CD14-positive monocyte (primary cell): ENCODE measurements at regions not wholly inside any gene's neighbourhood (a gene's known extent, or its start where the extent isn't known, plus 50 kb on each side); places are given as distances from the start of the nearest gene placed in this dataset.
"Not testable (repeated sequence)": the region's sequence is repeated elsewhere in the genome, so short reads cannot be mapped to it uniquely, and the experiment has no call there.

Experiments
- DNase-seq, 3 donors: peaks; one replicate each; pipeline ENCODE4 v3.0.0-alpha.2; 2011 to 2022
- H2AFZ ChIP-seq: 2 replicates; pipeline ENCODE4 v1.6.0; 2012; ENCODE audit warnings: mild to moderate bottlenecking, low read depth, low read length, inconsistent platforms; ENCODE audit not compliant: insufficient read depth, poor library complexity, severe bottlenecking
- H3K27ac ChIP-seq, 2 donors: 1 replicate in 1 of 2; 2 replicates in 1 of 2; pipeline ENCODE4 v1.5.1; 2012 to 2013; ENCODE audit warnings: low read length in 2 of 2, control low read depth in 1 of 2, inconsistent platforms in 1 of 2, low read depth in 1 of 2, mild to moderate bottlenecking in 1 of 2
- H3K27me3 ChIP-seq, 2 donors: one replicate each; pipeline versions ENCODE4 v1.6.0 to v1.6.1; 2011 to 2013; ENCODE audit warnings: low read length in 2 of 2; ENCODE audit not compliant: control insufficient read depth in 2 of 2, insufficient read depth in 2 of 2
- H3K36me3 ChIP-seq, 2 donors: replicated peaks in 1 of 2; 1 replicate in 1 of 2; 2 replicates in 1 of 2; pipeline versions ENCODE4 v1.5.1 to v1.6.1; 2012 to 2013; ENCODE audit warnings: low read length in 2 of 2, control low read depth in 1 of 2, inconsistent platforms in 1 of 2, mild to moderate bottlenecking in 1 of 2; ENCODE audit not compliant: insufficient read depth in 2 of 2, control insufficient read depth in 1 of 2
- H3K4me1 ChIP-seq, 2 donors: 1 replicate in 1 of 2; 2 replicates in 1 of 2; pipeline versions ENCODE4 v1.5.1 to v1.6.1; 2012 to 2013; ENCODE audit warnings: low read length in 2 of 2, control low read depth in 1 of 2, inconsistent platforms in 1 of 2, mild to moderate bottlenecking in 1 of 2, moderate library complexity in 1 of 2; ENCODE audit not compliant: insufficient read depth in 2 of 2, control insufficient read depth in 1 of 2
- H3K4me2 ChIP-seq: replicated peaks from 2 replicates; pipeline ENCODE3; 2012; ENCODE audit warnings: low read length, moderate library complexity, mild to moderate bottlenecking; ENCODE audit not compliant: poor library complexity, severe bottlenecking; ENCODE audit errors: extremely low read depth
- H3K4me3 ChIP-seq, 3 experiments: fragments of 200-600 bp in 1 of 3; sonication (generic) in 1 of 3; replicated peaks in 1 of 3; 1 replicate in 2 of 3; 2 replicates in 1 of 3; pipeline ENCODE4 v1.5.1; 2011 to 2013; ENCODE audit warnings: low read length in 3 of 3, mild to moderate bottlenecking in 3 of 3, control low read depth in 2 of 3, low read depth in 2 of 3, inconsistent platforms in 1 of 3, moderate library complexity in 1 of 3
- H3K79me2 ChIP-seq: 2 replicates; pipeline ENCODE4 v1.6.0; 2012; ENCODE audit warnings: mild to moderate bottlenecking, control low read depth, inconsistent platforms, low read length, moderate library complexity; ENCODE audit not compliant: insufficient read depth
- H3K9ac ChIP-seq: 2 replicates; pipeline ENCODE4 v1.6.0; 2017; ENCODE audit warnings: low read length, mild to moderate bottlenecking; ENCODE audit not compliant: insufficient read depth, poor library complexity, severe bottlenecking
- H3K9me3 ChIP-seq, 2 donors: replicated peaks in 1 of 2; 1 replicate in 1 of 2; 2 replicates in 1 of 2; pipeline versions ENCODE4 v1.5.1 to v1.6.1; 2012 to 2013; ENCODE audit warnings: low read length in 2 of 2, control low read depth in 1 of 2; ENCODE audit not compliant: control insufficient read depth in 1 of 2, insufficient read depth in 1 of 2
- H4K20me1 ChIP-seq: 2 replicates; pipeline ENCODE4 v1.6.0; 2012; ENCODE audit warnings: mild to moderate bottlenecking, low read length, control low read depth, moderate library complexity; ENCODE audit not compliant: insufficient read depth
- H3K27ac Mint-ChIP-seq, 7 donors: one replicate each; pipeline ENCODE4 v1.8.0; 2020; ENCODE audit warnings: mild to moderate bottlenecking in 7 of 7, mixed read lengths in 7 of 7, moderate library complexity in 6 of 7, inconsistent platforms in 2 of 7
- H3K27me3 Mint-ChIP-seq, 3 donors: one replicate each; pipeline ENCODE4 v1.8.0; 2021 to 2022; ENCODE audit warnings: low read depth in 3 of 3, mild to moderate bottlenecking in 3 of 3, mixed read lengths in 3 of 3, moderate library complexity in 3 of 3, inconsistent platforms in 1 of 3
- H3K36me3 Mint-ChIP-seq, 2 donors: one replicate each; pipeline ENCODE4 v1.8.0; 2020; ENCODE audit warnings: mixed read lengths in 2 of 2, inconsistent platforms in 1 of 2, mild to moderate bottlenecking in 1 of 2
- H3K4me1 Mint-ChIP-seq: one replicate; pipeline ENCODE4 v1.8.0; 2020; ENCODE audit warnings: mild to moderate bottlenecking, mixed read lengths
- H3K4me3 Mint-ChIP-seq, 2 donors: one replicate each; pipeline ENCODE4 v1.8.0; 2020; ENCODE audit warnings: mild to moderate bottlenecking in 2 of 2, mixed read lengths in 2 of 2, moderate library complexity in 1 of 2
- H3K9me3 Mint-ChIP-seq, 7 donors: one replicate each; pipeline ENCODE4 v1.8.0; 2020 to 2022; ENCODE audit warnings: mixed read lengths in 7 of 7, mild to moderate bottlenecking in 6 of 7, moderate library complexity in 6 of 7, inconsistent platforms in 2 of 7
- WGBS: methylation state at CpG from one replicate; pipeline ENCODE4 v1.1.5; 2013; ENCODE audit warnings: missing lambda C conversion rate; ENCODE audit not compliant: insufficient coverage; 5-methylcytosine and 5-hydroxymethylcytosine counted together
- intact Hi-C, 2 donors: fragments of 100-400 bp; cut with micrococcal nuclease; formaldehyde crosslinking; loops; one replicate each; pipeline versions ENCODE4 v1.15.0 to v1.15.1; 2023

- H3K27ac Mint-ChIP-seq, H3K27ac ChIP-seq, H3K4me3 Mint-ChIP-seq, H3K9ac ChIP-seq, H3K79me2 ChIP-seq, H2AFZ ChIP-seq, H4K20me1 ChIP-seq, DNase-seq, H3K36me3 ChIP-seq, H3K27me3 ChIP-seq, H3K4me1 Mint-ChIP-seq, H3K9me3 ChIP-seq, H3K4me2 ChIP-seq, intact Hi-C loops, H3K4me1 ChIP-seq, H3K27me3 Mint-ChIP-seq, H3K4me3 ChIP-seq, H3K36me3 Mint-ChIP-seq, H3K9me3 Mint-ChIP-seq: not testable (repeated sequence)
- no CpG with 5 or more reads among the region's 12 CpGs for WGBS
These were observed 158.9 kb upstream of the PRKX start for GRCh38 chrX:3872226-3872879.

GRCh38 chrX:3867067-3867831, 153.8 kb upstream of the PRKX start:
- H4K20me1 ChIP-seq, H3K4me2 ChIP-seq, H3K4me3 Mint-ChIP-seq, H3K79me2 ChIP-seq, H3K27ac ChIP-seq, H3K36me3 ChIP-seq, H3K4me1 Mint-ChIP-seq, H3K27ac Mint-ChIP-seq, H2AFZ ChIP-seq, H3K9me3 ChIP-seq, H3K27me3 Mint-ChIP-seq, H3K4me3 ChIP-seq, H3K9ac ChIP-seq, intact Hi-C loops, H3K36me3 Mint-ChIP-seq, H3K9me3 Mint-ChIP-seq, DNase-seq, H3K4me1 ChIP-seq, H3K27me3 ChIP-seq: not testable (repeated sequence)
- no CpG with 5 or more reads among the region's 19 CpGs for WGBS

- H3K36me3 Mint-ChIP-seq, H3K4me1 ChIP-seq, H4K20me1 ChIP-seq, H2AFZ ChIP-seq, H3K79me2 ChIP-seq, intact Hi-C loops, H3K4me3 ChIP-seq, DNase-seq, H3K36me3 ChIP-seq, H3K27ac ChIP-seq, H3K9ac ChIP-seq, H3K4me3 Mint-ChIP-seq, H3K27me3 ChIP-seq, H3K27me3 Mint-ChIP-seq, H3K4me1 Mint-ChIP-seq, H3K9me3 Mint-ChIP-seq, H3K9me3 ChIP-seq, H3K4me2 ChIP-seq, H3K27ac Mint-ChIP-seq: not testable (repeated sequence)
- WGBS: no CpG with 5 or more reads among the region's 4 CpGs
These were observed 144.9 kb upstream of the PRKX start for GRCh38 chrX:3858332-3858731.

- WGBS: no CpG with 5 or more reads among the region's 85 CpGs
- H3K9me3 ChIP-seq, H3K79me2 ChIP-seq, H3K4me3 ChIP-seq, H3K9ac ChIP-seq, H4K20me1 ChIP-seq, H3K4me2 ChIP-seq, H3K27me3 Mint-ChIP-seq, H3K27ac Mint-ChIP-seq, H3K4me1 ChIP-seq, intact Hi-C loops, H3K9me3 Mint-ChIP-seq, H3K4me3 Mint-ChIP-seq, H3K4me1 Mint-ChIP-seq, DNase-seq, H3K36me3 Mint-ChIP-seq, H3K27ac ChIP-seq, H3K36me3 ChIP-seq, H3K27me3 ChIP-seq, H2AFZ ChIP-seq: not testable (repeated sequence)
These were observed 130.2 kb upstream of the PRKX start for GRCh38 chrX:3843522-3844145.
